ENCODE measurements at regions not wholly inside any gene's neighbourhood (a gene's known extent, or its start where the extent isn't known, plus 50 kb on each side); places are given as distances from the start of the nearest gene placed in this dataset.

DNA sequence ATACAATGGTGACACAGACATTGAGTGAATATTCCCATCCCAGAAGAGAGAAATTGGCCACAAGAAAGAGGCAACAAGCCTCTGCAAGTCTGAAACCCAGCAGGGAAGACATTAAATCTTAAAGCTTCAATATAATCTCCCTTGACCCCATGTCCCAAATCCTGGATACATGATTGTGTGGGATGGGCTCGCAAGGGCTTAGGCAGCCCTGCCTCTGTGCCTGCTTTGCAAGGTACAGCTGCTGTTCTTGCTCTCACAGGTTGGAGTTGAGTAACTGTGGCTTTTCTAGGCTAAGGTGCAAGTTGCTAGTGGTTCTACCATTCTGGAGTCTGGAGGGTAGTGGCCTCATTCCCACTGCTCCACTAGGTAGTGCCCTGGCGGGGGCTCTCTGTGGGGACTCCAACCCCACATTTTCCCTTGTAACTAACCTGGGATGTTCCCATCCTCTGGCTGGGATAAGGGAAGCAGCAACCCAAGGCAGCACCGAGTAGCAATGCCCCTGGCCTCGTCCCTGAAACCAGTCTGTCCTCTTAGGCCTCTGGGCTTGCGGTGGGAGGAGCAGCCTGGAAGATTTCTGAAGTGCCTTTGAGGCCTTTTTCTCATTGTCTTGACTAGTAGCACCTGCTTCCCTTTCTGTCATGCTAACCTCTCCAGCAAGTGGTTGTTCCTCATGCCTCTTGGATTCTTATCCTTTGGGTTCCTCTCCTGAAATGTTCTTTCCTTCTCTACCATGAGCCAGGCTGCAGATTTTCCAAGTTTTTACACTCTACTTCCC, 90.0 kb downstream of the FAM174B start:
- DNase-seq (ENCODE audit: low read depth), result no peak

DNA sequence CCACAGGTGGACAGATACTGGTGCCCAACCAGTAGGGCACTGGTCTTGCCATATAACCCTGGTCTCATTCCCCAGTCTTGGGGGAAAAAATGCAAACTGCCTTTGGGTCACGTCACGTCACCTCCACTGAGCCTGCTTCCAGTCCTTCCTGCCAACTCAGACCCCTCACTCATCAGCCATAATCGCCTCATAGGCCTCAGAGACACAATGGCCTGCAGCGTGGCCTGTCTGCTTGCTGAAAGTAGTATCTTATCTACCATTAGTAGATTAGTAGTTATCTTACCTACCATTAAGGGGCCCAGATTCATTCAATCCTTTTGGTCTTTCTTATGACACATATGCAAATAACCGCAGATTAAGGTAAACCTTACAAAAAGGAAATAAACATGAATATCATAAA, 93.8 kb downstream of the FAM174B start:
- no peak for DNase-seq (ENCODE audit: low read depth)

DNA sequence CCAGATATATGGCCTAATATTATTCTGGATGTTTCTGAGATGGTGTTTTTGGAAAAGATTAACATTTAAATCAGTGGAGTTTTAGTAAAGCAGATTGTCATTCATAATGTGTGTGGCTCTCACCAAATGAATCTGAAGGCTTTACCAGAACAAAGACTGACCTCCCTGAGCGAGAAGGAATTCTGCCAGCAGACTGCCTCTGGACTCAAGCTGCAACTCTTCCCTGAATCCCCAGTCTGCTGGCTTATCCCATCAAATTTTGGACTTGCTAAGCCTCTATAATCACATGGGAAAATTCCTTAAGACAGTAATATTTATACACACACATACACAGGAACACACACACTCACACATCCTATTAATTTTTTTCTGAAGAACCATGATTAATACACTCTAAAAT, 102.3 kb downstream of the FAM174B start:
- no peak for DNase-seq (ENCODE audit: low read depth)

DNA sequence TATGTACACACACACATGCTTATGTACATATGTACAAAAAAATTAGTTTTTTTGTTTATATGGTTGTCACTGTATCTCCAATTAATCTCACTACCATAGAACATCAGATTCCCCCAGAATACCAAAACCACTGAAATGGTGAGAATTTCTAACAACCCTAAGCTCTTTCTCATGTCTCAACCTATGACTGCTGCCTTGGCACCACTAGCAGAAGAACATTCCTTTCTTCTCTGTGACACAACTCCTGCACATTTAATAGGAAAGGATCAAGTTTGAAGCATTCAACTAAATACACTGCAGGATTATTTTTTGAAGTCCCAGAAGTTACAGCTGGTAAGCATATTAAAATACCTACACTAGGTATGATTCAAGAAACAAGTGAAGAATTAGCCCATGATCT, 109.6 kb downstream of the FAM174B start:
- DNase-seq (ENCODE audit: low read depth), result no peak

DNA sequence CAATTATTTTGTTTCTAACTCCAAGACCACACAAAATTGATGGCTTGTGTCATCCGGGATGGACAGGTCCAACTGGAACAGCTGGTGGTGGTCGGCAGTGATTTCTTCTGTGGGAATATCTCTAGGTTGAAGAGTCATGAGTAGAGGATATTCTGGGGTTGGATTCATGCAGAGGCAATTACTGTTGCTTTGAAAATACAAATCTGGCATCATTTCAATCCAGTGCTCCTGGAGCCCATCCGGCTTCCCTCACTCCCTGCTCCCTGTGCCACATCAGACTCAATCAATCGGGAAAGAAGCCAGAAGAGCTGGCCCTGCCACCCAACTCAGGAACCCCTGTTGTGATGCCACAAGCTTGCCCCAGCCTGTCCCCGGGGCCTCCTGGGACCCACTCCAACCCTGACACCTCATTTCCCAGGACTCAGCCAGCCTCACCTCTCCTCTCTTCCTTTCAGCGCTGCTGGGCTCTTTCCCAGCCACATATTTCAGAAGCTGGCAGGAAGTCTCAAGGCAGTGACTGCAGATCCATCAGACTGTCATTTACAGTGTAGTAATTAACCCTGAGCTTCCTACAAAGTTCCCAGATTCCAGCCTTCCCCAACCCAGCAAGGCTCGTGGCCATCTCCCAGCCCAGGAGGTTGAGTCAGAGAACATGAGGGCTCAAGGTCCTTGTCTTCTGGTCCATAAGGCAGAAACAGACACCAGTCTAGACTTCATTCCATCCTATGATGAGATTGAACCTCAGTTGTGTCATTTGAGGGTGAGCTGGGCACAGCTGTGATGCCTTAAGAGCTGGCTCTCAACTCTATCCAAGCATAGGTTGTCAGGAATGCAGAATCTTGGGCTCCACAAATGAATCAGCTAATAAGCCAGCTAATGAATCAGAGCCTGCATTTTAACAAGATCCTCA, 114.0 kb downstream of the FAM174B start:
- no peak for DNase-seq (ENCODE audit: low read depth)

DNA sequence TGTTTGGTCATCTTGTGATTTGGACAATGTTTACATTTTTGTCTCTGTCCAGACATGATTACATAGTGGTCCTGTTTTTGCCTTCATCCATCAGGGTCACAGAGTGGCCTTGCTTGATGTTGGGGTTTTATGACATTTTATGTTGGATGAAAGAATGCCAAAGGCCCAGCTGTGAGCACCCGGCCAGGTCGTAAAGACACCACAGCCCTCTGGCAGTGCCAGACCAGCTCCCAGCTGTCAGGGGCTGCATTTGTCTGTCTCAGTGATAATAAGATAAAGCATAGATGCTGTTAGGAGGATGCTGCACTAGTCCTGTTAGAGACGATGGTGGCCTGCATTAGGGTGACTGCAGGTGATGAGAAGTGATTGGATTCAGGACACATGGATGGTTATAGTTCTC, 117.5 kb downstream of the FAM174B start:
- no peak for DNase-seq (ENCODE audit: low read depth)

DNA sequence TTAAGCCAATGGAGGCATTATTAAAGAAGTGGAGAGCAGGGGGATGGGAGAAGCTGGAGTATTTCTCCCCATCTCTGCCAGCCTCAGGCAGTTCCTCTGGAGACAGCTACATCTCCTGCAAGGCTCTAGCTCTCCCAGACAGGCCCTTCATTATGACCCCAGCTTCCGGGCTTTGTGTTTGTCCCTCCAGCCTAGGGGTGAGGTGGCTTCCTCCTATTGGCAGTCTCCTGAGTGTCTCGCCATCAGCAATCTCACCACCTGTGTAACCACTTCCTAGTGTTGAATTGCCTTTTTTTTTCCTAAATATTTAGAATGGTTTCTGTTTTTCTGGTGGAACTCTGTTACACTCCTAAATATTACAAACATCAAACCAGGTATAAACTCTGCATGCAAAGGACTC, 122.3 kb downstream of the FAM174B start:
- DNase-seq (ENCODE audit: low read depth), result no peak

DNA sequence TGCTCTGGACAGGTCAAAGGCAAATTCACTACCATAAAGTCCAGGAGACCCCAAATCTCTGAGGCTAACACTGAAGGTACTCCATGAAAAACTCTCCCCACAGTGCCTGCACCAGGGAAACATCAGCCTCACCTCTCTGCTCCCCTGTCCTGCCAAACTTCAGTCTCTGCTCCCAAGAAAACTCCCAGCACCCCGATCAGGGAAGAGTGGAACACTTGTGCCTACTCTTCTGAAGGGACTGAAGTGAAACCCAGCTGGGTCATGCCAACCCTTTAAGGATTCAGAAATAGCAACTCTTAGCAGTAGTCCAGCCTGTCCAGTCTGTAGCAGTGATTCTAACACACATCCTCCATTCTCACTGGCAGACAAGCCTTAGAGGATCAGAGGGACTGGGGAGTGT, 124.2 kb downstream of the FAM174B start:
- DNase-seq (ENCODE audit: low read depth), result no peak

DNA sequence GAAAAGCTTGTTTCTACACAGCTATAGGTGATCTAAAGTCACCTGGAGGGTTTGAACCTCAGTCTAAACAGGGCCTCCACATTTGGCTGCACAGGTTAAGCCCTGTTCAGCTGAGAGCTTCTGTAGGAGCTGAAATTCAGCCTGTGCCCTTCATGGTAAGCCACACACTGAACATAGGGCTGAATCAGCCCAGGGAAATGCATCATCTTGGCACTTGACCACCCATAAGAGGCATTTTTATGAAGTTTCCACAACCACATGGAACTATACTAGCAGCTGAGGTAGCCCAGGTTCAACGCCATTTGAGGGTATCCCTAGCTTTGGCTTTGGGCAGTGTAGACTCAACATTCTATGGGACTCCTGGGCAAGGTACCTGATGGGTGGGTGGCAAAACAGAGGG, 126.8 kb downstream of the FAM174B start:
- DNase-seq (ENCODE audit: low read depth), result no peak

DNA sequence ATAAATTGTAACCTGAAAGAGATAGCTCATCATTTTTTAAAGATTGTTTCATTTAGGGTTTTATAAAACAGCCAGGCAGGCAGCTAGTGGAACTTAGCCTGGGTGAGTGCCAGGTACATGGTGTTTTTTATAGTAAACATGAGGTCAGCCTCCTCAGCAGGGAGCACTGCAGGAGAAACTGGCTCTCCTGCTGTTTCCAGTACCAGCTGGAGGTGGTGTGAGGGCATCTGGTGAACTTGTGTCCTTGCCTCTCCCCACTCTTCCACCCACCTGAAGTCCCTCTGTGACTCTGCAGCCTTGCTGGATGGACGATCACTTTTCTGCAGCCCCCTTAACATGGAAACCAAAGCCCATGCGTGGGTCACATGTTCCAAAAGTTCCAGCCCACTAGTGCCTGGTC, 128.4 kb downstream of the FAM174B start:
- no peak for DNase-seq (ENCODE audit: low read depth)

DNA sequence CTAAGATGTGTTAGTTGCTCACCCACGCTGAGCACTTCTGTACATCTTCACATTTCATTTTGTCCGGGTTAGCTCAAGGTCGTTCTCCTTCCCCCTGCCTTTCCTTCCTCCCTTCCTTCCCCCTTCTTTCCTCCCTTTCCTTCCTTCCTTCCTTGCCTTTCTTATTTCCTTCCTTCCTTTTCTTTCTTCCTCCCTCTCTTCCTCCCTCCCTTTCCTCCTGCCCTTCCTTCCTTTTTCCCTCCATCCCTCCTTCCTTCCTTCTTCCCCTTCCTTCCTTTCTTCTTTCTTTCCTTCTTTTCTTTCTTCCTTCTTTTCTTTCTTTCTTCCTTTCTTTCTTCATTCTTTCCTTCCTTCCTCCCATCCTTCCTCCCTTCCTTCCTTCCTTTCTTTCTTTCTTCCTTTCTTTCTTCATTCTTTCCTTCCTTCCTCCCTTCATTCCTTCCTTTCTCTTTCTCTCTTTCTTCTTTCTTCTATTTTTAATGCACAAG, 129.8 kb downstream of the FAM174B start:
- no peak for DNase-seq (ENCODE audit: low read depth)

DNA sequence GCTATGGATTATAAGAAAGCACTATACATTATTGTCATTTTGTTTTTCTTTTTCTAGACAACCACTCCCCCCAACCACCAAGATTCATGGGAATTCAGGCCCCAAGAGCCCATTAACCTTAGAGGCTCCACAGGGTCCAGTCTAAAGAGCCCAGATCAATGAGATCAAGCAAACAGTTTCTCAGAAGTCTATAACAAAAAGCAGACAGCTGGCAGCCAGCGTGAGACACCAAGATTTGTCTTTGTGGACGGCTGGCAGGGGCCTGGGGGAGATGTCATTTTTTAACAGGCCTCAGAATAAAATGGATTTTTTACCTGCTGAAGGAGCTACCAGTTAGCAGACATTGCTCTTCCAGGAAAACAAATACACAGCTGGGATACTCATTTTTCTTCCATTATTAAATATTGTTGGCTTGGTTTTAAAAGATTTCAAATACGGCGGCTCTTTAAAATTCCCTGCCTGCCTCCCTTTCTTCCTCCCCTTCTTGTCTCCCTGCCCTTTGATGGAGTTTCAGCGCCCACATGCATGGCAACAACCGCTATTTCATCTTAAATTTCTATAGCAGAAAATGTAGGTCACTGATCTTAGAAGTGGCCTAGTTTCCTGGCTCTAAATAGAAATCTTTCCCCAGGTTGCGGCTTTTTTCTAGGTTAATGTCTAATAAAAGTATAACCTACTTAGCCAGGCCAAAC, 130.6 kb downstream of the FAM174B start:
- DNase-seq (ENCODE audit: low read depth), result no peak

DNA sequence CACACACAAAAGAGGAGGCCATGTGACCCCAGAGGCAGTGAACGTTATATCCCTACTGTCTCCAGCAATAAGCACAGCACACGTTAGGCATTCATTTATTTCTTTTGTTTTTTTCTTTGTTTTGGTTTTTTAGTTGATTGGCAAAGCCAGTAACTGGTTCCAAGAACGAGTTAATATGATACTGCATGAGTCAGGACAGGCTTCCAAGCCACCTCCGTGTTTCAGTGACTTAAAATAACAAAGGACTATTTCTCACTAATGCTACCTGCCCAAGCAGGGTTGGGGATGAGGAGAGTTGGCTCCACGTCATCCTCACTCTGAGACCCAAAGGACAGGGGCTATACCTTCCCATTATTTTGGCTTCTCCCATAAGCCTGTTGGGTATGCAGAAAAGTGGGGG, 130.5 kb downstream of the ST8SIA2 start:
- no peak for DNase-seq (ENCODE audit: low read depth)

DNA sequence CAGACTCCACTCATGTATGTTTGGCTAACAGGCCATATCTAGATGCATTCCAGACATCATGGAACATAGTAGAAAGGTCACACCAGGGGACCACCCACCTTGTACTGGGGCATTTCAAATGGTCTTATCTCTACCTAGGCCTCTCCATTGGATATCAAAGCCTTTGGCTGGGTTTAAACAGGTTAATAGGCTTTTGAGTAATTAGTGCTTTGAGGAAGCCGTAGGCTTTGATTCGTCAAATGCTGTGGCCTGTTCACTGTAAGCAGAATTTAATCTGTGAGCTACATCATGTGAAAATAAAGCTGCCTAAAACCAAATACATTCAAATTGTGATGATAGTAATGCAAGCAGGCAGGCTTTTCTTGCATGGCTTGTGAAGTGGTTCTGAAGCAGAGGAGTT, 129.5 kb downstream of the ST8SIA2 start:
- DNase-seq (ENCODE audit: low read depth), result no peak

DNA sequence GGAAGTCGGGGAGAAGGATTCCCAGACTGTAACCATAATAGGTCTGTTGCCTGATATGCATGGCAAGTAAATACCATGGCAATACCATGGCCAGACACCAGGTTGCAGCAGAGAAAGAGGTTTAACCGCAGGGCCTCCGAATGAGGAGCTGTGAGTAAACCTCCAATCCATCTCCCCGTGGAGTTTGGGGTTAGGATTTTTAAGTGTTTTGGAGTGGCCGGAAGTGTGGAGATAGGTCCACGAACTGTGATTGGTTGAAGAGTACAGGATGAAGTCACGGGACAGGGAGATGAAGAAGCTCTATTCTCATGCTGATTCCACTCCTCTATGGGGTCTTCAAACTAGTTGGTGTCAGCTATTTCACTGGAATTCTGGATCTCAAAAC, 127.9 kb downstream of the ST8SIA2 start:
- DNase-seq (ENCODE audit: low read depth), result peak; percentile 37

DNA sequence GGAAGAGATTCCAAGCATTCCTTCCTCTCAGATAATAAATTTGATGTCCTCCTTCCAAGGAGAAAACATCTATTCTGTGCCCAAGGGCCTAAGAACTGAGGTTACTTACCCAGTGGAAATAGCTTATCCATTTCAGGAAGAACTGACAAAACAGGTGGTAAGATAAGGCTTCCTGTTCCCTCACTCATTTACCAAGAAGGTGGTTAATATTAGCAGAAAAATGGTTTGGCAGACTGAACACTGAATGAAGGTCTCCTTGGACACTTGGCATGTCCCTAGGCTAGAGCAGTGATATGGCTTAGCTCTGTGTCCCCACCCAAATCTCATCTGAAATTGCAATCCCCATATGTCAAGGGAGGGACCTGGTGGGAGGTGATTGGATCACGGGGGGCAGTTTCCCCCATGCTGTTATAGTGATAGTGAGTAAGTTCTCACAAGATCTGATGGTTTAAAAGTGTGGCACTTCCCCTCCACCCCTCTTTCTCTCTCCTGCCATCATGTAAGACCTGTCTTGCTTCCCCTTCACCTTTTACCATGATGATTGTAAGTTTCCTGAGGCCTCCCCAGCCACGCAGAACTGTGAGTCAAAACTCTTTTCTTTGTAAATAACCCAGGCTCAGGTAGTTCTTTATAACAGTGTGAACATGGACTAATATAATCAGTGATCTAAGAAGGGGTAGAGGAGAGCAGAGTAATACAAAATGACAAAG, 127.4 kb downstream of the ST8SIA2 start:
- no peak for DNase-seq (ENCODE audit: low read depth)

DNA sequence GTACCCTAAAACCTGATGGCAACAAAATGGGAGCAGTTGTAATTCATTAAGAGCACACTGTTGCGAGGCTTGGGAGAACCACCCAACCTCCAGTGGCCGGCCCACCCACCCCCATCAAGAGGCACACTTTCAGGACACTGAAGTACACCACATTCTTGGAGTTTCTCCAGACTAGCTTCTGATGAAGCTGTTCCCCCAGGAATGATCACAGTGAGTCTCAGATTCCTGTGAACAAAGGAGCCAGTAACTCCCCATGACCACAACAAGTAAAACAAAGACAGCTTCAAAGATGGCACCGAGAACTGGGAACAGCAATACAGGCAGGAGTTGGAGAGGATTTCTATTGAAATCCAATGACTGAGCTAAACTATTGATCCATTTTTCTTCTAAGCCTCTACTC, 126.0 kb downstream of the ST8SIA2 start:
- DNase-seq (ENCODE audit: low read depth), result no peak
